ENCODE measurements at regions not wholly inside any gene's neighbourhood (a gene's known extent, or its start where the extent isn't known, plus 50 kb on each side); places are given as distances from the start of the nearest gene placed in this dataset.
"Not testable (repeated sequence)": the region's sequence is repeated elsewhere in the genome, so short reads cannot be mapped to it uniquely, and the experiment has no call there.

DNA sequence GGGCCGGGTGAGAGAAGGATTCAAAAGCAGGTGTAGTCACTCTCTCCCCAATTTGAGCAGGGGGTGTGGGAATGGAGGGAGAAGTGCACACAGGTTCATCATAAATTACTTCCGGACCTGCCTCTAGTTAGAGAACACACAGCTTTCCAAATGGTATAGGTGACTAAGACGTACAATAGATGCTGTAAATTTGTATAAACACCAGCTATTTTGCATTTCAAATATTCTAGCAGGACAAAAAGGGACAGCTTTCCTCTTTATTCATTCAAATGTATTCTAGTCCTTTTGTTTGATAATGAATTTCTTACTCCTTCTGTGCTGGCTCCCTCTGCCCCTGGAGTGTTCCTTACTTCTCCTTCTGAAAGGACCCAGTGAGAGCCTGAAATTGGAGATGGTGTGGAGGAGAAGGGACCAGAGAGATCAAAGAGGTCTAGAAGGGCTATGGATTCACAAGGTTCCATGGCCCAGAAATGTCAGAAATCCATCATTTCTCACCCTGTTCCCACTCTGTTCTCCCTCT is 53.2 kb upstream of the SH3BP4 start:
- ATAC-seq: no peak
- no peak for DNase-seq

DNA sequence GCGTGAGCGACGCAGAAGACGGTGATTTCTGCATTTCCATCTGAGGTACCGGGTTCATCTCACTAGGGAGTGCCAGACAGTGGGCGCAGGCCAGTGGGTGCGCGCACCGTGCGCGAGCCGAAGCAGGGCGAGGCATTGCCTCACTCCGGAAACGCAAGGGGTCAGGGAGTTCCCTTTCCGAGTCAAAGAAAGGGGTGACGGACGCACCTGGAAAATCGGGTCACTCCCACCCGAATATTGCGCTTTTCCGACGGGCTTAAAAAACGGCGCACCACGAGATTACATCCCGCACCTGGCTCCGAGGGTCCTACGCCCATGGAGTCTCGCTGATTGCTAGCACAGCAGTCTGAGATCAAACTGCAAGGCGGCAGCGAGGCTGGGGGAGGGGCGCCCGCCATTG is 63.4 kb upstream of the SH3BP4 start:
- not testable (repeated sequence) for DNase-seq, ATAC-seq

DNA sequence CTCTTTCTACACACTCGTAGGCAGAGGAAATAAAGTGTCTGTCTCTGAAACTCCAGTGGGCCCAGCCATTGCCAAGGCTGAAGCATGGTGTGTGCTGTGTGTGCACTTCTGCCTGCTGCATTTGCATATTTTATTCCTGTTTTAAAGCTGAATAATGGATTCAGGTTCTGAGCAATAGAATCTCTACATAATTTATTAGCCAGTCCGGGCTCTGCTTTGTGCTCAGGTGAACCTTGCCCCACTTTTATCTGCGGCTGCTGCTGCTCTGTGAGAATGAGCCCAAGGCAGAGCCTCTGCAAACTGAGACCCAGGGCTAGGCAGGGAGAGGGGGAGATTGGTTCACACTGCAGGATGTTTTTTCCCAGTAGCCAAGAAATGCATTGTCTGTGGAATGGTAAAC is 64.6 kb upstream of the SH3BP4 start:
- DNase-seq: no peak
- ATAC-seq: no peak

DNA sequence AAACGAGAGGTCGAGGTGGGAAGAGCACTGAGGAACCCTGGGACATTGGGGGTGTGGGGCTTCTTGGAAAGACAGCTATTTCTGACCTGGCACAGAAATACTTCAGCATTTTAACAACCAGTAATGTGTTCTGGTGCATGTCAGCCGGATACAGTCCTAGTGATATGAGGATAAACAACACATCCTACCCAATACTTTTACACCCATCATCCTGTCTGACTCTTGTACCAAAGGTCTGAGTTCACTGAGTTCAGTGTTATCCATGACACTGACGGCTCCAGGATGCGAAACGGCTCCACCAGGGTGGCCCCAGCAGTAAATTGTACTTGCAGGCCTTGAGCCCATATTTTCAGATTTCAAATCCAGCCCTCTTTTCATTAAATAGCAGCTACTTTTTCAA is 65.9 kb upstream of the SH3BP4 start:
- no peak for DNase-seq

DNA sequence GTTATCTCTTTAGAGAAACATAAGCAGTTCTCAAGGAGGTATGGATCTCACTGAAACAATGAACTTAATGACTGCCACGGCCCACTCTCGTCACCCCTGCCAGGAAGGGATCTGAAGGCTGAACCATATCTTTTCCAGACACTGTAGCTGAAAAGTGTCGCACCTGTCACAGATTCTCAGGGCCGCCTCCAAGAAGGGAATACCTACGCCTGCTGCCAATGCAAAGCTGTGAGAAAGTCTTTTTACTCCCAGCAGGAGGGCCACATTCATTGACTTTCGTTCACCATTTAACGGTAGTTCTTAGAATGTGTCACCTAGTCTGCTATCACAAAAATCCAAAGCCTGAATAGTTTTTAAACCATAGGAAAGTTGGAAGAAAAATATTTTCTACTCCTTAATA is 66.7 kb upstream of the SH3BP4 start:
- DNase-seq: no peak
- no peak for ATAC-seq

More for the DNA sequence above, 65.9 kb upstream of the SH3BP4 start:
- ATAC-seq: no peak

DNA sequence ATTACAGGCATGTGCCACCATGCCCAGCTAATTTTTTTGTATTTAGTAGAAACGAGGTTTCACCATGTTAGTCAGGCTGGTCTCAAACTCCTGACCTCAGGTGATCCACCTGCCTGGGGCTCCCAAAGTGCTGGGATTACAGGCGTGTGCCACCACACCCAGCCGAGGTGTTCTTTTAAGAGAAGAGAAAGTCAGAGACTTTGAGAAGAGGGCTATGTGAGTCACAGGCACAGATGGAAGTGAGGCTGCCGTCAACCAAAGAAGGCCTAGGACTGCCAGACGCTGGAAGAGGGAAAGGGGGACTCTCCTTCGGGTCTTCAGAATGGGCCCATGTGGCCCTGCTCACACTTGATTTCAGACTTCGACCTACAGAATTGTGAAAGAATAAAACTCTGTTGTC is 67.2 kb upstream of the SH3BP4 start:
- DNase-seq (no peak), ATAC-seq (no peak)

DNA sequence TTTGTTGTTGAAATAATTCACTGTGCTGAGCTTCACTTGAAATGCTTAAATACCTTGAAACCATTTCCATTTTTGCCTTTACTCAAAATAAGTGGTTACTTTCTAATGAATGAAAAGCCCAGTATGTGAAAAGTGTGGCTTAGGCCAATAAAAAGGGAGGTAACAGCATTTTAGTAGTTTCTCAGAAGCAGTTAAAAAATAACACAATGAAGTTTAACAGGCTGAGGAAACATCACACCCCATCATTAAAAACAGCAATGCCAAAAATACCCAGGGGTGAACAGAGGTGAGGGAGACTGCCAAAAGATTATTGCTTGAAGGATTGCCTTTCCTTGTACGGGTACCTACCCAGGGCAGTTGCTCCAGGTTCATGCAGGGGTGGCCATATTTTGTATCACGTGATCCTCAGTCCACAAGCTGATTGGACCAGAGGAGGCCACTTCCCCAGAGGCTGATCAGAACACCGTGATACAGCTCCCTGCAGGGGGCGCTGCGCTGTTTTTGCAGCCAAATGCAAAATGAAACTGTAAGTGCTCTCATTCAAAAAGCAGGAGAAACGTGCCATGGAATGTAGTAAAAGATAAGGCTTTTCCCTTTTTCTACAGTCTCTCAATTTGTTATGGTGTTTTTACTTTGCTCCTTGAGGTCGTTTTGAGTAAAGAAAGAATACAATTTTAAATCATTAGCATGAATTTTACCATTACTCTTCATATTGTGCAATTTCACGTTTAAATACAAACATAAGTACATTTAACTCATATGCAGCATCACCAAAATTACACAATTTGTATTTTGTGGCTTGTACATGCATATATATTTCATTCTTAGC is 70.2 kb upstream of the SH3BP4 start:
- DNase-seq (peak; percentile 71), ATAC-seq (peak; percentile 51)

DNA sequence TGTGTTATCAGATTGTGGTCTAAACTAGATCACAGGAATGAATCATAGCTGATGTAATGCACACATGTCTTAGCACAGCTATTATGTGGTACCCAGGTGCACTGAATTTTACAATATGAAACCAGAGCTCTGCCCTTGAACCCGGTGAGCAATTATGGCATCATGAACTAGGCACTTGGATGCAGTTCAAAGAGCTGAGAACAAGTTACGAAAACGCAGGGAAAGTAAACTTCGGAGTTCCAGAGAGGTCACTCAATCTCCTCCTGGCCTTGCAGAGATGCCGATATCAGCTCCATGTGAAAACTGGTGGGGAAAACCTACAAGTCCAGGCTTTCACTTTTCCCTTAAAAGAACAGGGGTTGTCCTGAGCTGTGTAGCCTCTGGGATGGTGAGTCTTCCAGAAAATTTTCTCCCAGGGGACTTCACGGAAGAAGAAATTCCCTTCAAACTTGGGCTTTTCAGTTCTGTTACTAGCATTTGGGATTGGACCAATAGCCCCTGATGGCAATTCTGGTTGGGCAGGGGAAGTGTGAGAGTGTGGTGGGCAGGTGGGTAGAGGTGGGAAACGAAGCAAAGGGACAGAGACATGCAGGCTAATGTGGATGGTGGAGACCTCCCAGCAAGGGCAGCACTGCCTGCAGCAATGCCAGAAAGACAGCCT is 71.1 kb upstream of the SH3BP4 start:
- DNase-seq: no peak

DNA sequence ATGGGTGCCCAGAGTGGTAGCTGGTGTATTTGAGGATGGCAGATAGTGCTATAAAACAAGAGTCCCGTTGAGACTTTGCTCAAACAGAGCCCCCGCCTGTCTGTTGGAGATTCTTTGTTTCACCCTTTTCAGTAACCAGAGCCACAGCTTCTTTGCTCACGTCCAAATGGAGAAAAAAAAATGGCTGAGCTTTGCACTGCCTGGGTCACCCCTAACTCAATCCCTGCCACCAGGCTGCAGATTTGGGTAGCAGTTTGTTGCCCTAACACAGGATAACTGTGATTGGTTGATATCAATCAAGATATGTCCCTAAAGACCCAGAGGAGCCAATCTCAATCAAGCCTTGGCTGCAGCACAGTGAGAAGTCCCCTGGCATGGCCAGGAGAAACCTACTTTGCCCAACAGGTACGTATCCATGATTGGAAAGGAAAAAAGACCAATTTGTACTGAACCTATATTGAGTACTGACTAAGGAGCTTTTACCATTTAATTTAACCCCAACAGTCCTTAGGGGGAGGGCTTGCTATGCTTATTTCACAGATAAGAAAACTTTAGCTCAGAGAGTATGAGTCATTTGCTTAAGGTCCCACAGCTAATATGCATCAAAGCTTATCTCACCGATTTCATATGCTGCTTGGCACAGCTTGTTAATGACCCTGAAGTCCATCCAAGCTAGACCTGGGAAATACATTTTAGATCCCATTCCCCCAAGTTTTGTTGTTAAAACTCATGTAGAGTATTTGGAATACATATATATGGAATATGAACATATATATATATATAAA is 72.0 kb upstream of the SH3BP4 start:
- ATAC-seq (no peak), DNase-seq (no peak)

More for the DNA sequence above, 71.1 kb upstream of the SH3BP4 start:
- peak; percentile 54 for ATAC-seq

DNA sequence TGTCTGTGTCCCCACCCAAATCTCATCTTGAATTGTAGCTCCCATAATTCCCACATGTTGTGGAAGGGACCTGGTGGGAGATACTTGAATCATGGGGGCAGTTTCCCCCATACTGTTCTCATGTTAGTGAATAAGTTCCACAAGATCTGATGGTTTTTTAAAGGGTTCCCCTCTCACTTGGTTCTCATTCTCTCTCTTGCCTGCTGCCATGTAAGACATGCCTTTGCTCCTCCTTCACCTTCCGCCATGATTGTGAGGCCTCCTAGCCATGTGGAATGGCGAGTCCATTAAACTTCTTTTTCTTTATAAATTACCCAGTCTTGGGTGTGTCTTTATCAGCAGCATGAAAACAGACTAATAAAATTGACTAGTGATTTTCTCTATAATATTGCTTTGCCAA is 75.2 kb upstream of the SH3BP4 start:
- DNase-seq, ATAC-seq: not testable (repeated sequence)

DNA sequence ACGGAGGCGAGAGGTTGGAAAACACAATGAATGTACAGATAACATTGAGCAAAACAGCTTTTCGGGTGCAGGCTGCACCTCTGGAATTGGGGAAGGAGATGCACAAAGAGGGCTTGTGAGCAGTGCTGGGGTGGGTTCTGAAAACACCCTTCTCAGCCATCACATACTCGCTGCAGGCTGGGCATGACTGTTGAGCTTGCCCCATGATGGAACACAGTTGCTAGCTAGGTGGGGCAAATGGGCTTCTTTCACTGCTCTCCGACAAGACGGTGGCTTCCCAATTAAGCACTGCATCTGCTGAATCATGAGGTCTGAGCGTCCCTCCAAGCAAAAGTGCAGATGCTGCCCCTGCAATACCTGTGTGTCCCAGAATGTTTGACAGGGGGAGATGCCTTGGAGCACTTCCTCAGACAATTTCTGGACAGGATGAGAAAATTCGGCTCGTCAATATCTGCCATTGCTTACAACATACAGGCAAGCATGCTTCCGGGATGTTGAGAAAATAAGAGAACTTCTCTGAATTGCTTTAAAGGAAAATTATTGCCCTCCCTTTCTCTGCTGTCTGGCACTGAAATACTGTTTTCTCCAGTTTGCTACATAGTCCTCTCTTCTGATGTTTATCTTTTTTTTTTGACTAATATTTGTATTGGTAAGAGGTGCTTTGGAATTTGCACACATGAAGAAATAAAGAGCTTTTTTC is 77.3 kb upstream of the SH3BP4 start:
- no peak for ATAC-seq
- DNase-seq: no peak

DNA sequence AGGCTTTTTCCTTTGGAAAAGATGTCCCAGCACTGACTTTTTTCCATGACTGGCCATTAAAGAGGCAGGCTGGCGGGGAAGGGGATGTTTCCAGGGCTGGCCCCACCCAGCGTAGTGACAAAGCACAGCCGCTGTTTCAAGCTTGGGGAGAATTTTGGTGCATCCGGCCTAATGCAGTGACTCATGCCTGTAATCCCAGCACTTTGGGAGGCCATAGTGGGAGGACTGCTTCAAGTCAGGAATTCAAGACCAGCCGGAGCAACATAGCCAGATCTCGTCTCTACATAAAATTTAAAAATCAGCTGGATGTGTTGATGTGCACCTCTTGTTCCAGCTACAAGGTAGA is 78.0 kb upstream of the SH3BP4 start:
- ATAC-seq: no peak
- no peak for DNase-seq

DNA sequence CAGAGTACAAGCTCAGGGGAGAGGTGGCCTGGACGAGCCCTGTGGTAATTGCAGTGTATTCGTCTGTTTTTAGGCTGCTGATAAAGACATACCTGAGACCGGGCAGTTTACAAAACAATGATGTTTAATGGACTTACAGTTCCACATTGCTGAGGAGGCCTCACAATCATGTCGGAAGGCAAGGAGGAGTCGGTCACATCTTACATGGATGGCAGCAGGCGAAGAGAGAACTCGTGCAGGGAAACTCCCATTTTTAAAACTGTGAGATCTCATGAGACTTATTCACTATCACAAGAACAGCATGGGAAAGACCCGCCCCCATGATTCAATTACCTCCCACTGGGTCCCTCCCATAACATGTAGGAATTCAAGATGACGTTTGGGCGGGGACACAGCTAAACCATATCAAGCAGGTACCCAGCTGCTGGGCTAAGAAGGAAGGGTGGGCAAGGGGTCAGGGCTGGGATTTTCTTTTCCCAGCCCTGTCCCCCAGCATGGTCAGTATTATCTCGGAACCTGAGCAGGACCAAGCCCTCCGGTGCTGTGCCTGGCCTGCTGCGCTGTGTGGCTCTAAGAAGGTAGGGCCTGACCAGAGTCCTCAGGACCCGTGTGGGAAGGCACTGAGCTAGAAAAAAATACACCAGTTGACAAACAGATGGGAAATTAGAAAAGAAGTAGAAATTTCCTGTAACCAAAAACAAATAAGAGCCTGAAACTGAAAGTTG is 78.6 kb upstream of the SH3BP4 start:
- ATAC-seq: no peak
- no peak for DNase-seq

DNA sequence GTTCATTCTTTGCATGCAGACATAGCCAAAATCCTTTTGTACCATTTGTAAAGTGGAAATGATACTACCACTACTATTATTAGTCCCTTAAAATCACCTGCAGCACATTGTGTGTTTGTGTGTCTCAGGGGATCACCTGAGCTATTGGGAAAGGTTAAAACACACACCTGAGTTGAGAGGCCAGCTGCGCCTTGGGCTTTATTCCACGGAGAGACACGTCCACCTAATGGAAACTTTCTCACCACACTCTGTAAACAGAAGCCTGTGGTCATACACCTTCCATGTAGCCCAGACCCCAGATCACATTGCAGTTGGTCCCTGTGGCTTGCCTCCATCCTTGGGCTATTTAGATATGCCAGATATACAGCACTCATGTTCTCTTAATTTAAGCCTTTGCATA is 81.8 kb upstream of the SH3BP4 start:
- DNase-seq (no peak), ATAC-seq (no peak)

DNA sequence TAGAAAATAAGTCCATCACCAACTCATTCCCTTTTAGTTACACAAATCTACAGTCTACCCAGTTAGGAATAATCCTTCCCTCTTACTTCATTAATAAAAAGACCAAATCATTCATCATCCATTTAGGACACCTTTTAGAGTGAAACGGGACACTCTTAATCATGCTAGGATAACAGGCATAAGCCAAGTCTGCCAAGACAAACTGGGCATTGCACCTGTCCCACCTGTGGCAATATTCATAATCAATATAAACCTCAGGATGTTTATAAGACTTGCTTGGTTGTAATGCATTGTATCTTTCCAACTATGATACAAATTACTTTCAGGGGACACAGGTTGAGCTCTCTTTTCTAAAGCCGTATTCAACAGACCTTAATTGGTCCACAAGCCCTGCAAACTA is 82.7 kb upstream of the SH3BP4 start:
- DNase-seq: no peak
- ATAC-seq: no peak

DNA sequence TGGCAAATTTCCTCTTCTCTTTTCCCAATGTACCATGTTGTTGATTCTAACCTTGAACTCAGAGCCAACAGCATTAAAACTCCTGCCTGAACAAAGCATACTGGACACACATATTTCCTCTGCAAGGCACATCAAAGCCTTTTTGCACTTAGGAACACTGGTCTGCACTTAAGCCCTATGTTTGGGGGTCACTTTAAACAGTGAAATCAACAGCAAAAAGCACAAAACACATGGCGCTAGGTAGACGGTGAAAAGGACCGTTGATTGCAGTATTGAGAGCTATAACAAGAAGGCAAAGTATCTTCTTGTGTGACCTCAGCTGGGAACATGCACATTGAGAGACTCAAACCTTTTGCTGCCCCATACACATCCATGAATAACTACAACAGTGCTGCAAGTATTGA is 83.9 kb upstream of the SH3BP4 start:
- ATAC-seq (no peak), DNase-seq (no peak)

DNA sequence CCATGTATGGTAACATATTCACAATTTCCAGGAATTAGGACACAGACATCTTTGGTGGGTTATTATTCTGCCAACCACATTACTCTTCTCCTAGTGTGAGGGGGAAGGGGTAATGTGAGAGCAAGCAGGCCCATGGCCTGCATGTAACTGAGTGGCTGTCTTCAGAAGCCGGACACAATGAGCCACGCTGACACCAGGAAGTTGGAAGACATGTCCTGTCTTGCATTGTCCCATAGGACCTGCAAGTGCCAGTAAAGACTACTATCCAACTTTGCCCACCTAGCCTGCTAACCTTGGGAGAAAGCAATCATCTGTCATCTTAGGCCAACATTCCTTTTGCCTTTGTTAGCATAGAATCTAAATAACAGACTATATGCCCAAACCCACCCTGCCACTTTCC is 86.2 kb upstream of the SH3BP4 start:
- no peak for ATAC-seq
- DNase-seq: no peak

DNA sequence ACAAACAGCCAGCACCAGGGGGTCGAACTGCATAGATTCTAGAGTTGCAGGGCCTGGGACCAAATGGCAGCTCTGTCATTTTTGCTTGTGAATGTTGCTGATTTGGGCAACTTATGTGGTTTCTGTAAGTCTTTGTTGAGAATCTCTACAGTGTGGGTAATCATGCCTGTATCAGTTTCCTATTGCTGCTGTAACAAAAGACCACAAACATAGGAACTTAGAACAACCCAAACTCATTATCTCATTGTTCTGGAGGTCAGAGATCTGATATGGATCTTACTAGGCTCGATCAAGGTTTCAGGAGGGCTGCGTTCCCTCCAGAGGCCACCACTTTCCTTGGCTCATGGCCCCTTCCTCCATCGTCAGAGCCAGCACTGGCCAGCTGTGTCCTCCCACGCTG is 86.8 kb upstream of the SH3BP4 start:
- DNase-seq (no peak), ATAC-seq (no peak)

DNA sequence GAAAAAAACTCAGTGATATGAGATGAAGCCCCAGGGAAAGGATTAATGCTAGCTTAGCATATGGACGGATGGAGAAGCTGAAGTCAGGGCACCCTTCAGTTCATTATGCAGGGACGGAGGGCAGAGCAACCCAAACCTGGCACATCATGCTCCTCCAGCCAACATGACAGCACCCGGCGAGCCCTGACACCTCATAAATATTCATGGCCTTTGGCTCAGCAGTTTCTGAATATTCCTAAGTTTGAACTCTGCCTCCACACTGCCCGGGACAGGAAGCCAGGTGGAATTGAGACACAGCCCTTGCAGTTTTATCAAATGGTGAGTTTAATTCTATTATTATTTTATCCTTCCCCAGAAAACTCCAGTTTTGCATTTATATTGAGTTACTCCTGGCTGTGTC is 87.3 kb upstream of the SH3BP4 start:
- ATAC-seq (no peak), DNase-seq (no peak)

DNA sequence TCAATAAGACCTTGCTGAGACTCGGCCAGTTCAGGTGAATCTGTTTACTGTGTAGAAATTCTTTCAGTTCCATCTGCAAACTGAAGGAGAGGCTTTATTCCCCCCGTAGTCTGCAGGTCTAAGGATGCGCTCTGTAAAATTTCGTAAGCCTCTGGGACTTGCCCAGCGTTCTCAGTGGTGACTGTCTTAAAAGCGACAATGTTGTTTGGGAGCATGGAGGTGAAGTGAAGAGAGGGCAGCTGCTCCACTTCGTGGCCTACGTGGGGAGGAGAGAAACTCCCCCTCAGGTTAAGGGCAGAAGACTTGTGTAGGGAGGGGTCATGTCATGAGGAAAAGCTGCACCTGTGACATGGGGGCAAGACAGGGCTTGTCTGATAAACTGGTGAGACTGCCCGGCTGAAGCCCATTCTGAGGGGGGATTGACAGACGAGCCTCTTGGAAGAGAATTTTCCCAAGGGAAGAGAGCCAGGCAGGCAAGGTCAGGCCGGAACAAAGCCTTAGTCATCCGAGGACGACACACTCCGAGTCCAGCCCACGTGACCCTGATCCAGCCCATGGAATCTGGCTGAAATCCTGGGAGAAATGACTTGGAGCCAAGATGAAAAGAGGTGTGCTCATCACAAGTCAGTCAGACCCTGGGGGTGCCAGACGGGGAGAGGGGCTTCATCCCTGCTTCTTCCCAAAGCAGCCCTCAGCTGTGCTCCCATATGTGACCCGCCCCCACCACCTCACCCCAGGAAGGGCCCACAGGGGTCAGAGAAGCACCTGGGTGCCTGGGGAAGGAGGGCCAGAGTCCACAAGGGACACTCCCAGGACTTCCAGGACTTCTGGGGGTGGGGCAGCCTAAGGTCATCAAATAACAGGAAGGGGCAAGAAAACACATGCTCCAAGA is 88.5 kb upstream of the SH3BP4 start:
- DNase-seq: no peak
- no peak for ATAC-seq

Measured in stimulated activated naive CD8-positive, alpha-beta T cell treated with anti-CD3 and anti-CD28 coated beads, Interleukin-15, Interleukin-2, amounts not matched to agents 100 U/mL and 50 U/mL, for 24 hours (primary cell).